ENCODE measurements at regions not wholly inside any gene's neighbourhood (a gene's known extent, or its start where the extent isn't known, plus 50 kb on each side); places are given as distances from the start of the nearest gene placed in this dataset.

DNA sequence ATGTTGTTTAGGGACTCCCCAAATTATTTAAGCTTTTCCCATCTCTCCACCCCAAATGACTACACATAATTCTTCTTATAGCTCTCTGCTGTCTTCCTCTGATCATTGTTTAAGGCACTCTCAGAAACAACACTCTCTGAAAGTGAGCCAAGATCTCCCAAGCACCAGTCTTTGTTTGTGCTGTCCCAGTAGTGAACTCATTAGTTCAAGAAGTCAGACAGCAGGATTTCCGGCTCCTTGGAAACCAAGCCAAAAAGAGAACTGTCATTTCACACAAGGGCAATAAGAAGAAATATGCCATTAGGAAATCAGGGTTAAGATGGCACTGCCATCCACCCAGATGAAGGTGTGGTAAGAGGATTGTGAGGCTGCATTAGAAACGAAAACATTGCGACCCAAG is 83.1 kb downstream of the FZD1 start:
- H4K91ac ChIP-seq (ENCODE audit: low read depth, low read length, poor library complexity), result no peak overlapping the region
- no peaks in the 10 kb centered on the region for H3K36me3 ChIP-seq (replicated peaks in 1 of 2; ENCODE audit: control insufficient read depth in 2 of 2, insufficient read depth in 2 of 2, low read length in 2 of 2)
- H4K8ac ChIP-seq (ENCODE audit: low read depth, low read length), result no peak overlapping the region
- H3K14ac ChIP-seq (ENCODE audit: low read length), result no peak overlapping the region
- no peak overlapping the region for H3K27ac ChIP-seq (replicated peaks; ENCODE audit: low read length)
- H3K4me3 ChIP-seq (ENCODE audit: low read length in 2 of 2), result no peak overlapping the region
- H2BK12ac ChIP-seq (ENCODE audit: low read length), result no peak overlapping the region
- no peaks in the 10 kb centered on the region for H3K27me3 ChIP-seq (ENCODE audit: control insufficient read depth in 3 of 3, insufficient read depth in 3 of 3, low read depth in 1 of 3, low read length in 3 of 3)
- DNase-seq (ENCODE audit: low spot score), result no peak
- no peaks in the 10 kb centered on the region for H3K9me3 ChIP-seq (replicated peaks in 1 of 2; ENCODE audit: control insufficient read depth in 2 of 2, insufficient read depth in 1 of 2, low read depth in 1 of 2, low read length in 2 of 2)
- H3K79me1 ChIP-seq (ENCODE audit: low read depth, low read length), result no peaks in the 10 kb centered on the region
- no peak overlapping the region for H2BK120ac ChIP-seq (ENCODE audit: low read depth, low read length)
- H2AK5ac ChIP-seq (ENCODE audit: low read depth, low read length), result no peak overlapping the region
- WGBS, 2 donors (ENCODE audit: extremely low coverage in 2 of 2, insufficient read length in 2 of 2, insufficient replicate concordance in 1 of 2), result no CpG with 5 or more reads among the region's 3 CpGs
- no peak overlapping the region for H3K4ac ChIP-seq (ENCODE audit: low read length)
- H2BK5ac ChIP-seq (ENCODE audit: low read length), result no peak overlapping the region
- H3K4me1 ChIP-seq (ENCODE audit: control insufficient read depth in 2 of 2, insufficient read depth in 1 of 2, low read depth in 1 of 2, low read length in 2 of 2), result peaks cover 3 to 17% of the 10 kb centered on the region in 2 donors
- H3K23ac ChIP-seq (ENCODE audit: low read depth, low read length, poor library complexity), result no peak overlapping the region
- H2BK15ac ChIP-seq (ENCODE audit: low read length), result no peak overlapping the region
- H2AFZ ChIP-seq (ENCODE audit: low read length), result peak overlapping the region; percentile 14
- no peak overlapping the region for H3K4me2 ChIP-seq (ENCODE audit: insufficient read depth, low read length, poor library complexity, severe bottlenecking)
- H3K18ac ChIP-seq (ENCODE audit: low read length), result no peak overlapping the region
- H3K9ac ChIP-seq (ENCODE audit: low read depth, low read length, poor library complexity), result no peak overlapping the region

DNA sequence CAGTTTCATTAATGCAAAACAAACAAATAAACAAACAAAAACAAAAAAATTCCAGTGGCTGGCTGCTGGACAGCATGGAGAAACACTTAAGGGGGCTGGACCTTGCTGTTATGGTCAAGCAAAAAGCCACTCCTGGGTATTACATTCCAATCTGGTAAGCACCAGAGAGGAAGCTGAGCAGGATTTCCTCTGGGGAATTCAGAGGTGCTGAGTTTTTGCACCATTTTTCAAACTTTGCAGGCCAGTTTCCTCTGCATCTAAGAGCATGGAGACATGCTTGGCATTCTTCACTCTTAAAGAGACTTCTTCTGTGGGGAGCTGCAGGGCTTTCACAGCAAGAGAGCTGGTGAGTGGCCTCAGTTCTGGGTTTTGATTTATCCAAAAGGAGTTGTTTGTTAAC is 84.5 kb downstream of the FZD1 start:
- Histone ChIP-seq H3K4ac (ENCODE audit: low read length) (no peak overlapping the region), H2AK5ac (ENCODE audit: low read depth, low read length) (no peak overlapping the region), H3K9ac (ENCODE audit: low read depth, low read length, poor library complexity) (no peak overlapping the region), H2BK5ac (ENCODE audit: low read length) (no peak overlapping the region), H3K4me3 (ENCODE audit: low read length in 2 of 2) (no peak overlapping the region), H4K91ac (ENCODE audit: low read depth, low read length, poor library complexity) (no peak overlapping the region), H3K4me2 (ENCODE audit: insufficient read depth, low read length, poor library complexity, severe bottlenecking) (no peak overlapping the region), H3K9me3 (replicated peaks in 1 of 2; ENCODE audit: control insufficient read depth in 2 of 2, insufficient read depth in 1 of 2, low read depth in 1 of 2, low read length in 2 of 2) (no peaks in the 10 kb centered on the region), H3K14ac (ENCODE audit: low read length) (no peak overlapping the region), H3K4me1 (ENCODE audit: control insufficient read depth in 2 of 2, insufficient read depth in 1 of 2, low read depth in 1 of 2, low read length in 2 of 2) (peaks cover 2 to 17% of the 10 kb centered on the region in 2 donors), H4K8ac (ENCODE audit: low read depth, low read length) (no peak overlapping the region), H2AFZ (ENCODE audit: low read length) (no peak overlapping the region), H3K27ac (replicated peaks; ENCODE audit: low read length) (no peak overlapping the region), H3K23ac (ENCODE audit: low read depth, low read length, poor library complexity) (no peak overlapping the region), H3K36me3 (replicated peaks in 1 of 2; ENCODE audit: control insufficient read depth in 2 of 2, insufficient read depth in 2 of 2, low read length in 2 of 2) (no peaks in the 10 kb centered on the region), H2BK15ac (ENCODE audit: low read length) (no peak overlapping the region), H3K27me3 (ENCODE audit: control insufficient read depth in 3 of 3, insufficient read depth in 3 of 3, low read depth in 1 of 3, low read length in 3 of 3) (no peaks in the 10 kb centered on the region), H3K79me1 (ENCODE audit: low read depth, low read length) (no peaks in the 10 kb centered on the region), H2BK12ac (ENCODE audit: low read length) (no peak overlapping the region), H3K18ac (ENCODE audit: low read length) (no peak overlapping the region), H2BK120ac (ENCODE audit: low read depth, low read length) (no peak overlapping the region)
- DNase-seq (ENCODE audit: low spot score), result no peak

DNA sequence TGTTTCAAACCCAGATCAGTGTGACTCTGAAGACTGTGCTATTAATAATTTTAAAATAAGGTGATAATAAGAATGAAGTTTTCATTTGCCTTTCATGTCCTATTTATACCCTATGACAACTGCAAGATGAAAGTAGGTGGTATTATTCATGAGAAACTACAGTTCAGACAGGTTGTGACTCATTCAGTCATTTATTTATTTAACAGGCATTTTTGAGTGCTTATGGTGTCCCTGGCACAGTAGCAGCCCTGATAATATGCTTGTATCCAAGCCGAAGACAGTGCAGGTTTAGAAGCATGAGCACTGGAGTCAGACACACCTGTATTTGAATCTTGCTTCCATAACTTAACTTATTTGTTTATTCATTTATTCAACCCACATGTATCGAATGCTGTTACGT is 87.1 kb downstream of the FZD1 start:
- H3K23ac ChIP-seq (ENCODE audit: low read depth, low read length, poor library complexity), result no peak overlapping the region
- H4K8ac ChIP-seq (ENCODE audit: low read depth, low read length), result no peak overlapping the region
- peaks cover 9 to 21% of the 10 kb centered on the region in 2 donors for H3K4me1 ChIP-seq (ENCODE audit: control insufficient read depth in 2 of 2, insufficient read depth in 1 of 2, low read depth in 1 of 2, low read length in 2 of 2)
- no peaks in the 10 kb centered on the region for H3K9me3 ChIP-seq (replicated peaks in 1 of 2; ENCODE audit: control insufficient read depth in 2 of 2, insufficient read depth in 1 of 2, low read depth in 1 of 2, low read length in 2 of 2)
- no peak overlapping the region for H2BK120ac ChIP-seq (ENCODE audit: low read depth, low read length)
- H2BK5ac ChIP-seq (ENCODE audit: low read length), result no peak overlapping the region
- no peak overlapping the region for H3K9ac ChIP-seq (ENCODE audit: low read depth, low read length, poor library complexity)
- no peak overlapping the region for H2BK12ac ChIP-seq (ENCODE audit: low read length)
- no peak overlapping the region for H2AFZ ChIP-seq (ENCODE audit: low read length)
- no peak overlapping the region for H3K4me3 ChIP-seq (ENCODE audit: low read length in 2 of 2)
- no CpG with 5 or more reads among the region's 3 CpGs for WGBS, 2 donors (ENCODE audit: extremely low coverage in 2 of 2, insufficient read length in 2 of 2, insufficient replicate concordance in 1 of 2)
- no peak overlapping the region for H3K14ac ChIP-seq (ENCODE audit: low read length)
- H3K27ac ChIP-seq (replicated peaks; ENCODE audit: low read length), result no peak overlapping the region
- no peaks in the 10 kb centered on the region for H3K79me1 ChIP-seq (ENCODE audit: low read depth, low read length)
- H2AK5ac ChIP-seq (ENCODE audit: low read depth, low read length), result no peak overlapping the region
- H2BK15ac ChIP-seq (ENCODE audit: low read length), result no peak overlapping the region
- no peak overlapping the region for H3K4me2 ChIP-seq (ENCODE audit: insufficient read depth, low read length, poor library complexity, severe bottlenecking)
- H3K36me3 ChIP-seq (replicated peaks in 1 of 2; ENCODE audit: control insufficient read depth in 2 of 2, insufficient read depth in 2 of 2, low read length in 2 of 2), result no peaks in the 10 kb centered on the region
- H3K18ac ChIP-seq (ENCODE audit: low read length), result no peak overlapping the region
- H3K4ac ChIP-seq (ENCODE audit: low read length), result no peak overlapping the region
- no peak for DNase-seq (ENCODE audit: low spot score)
- H4K91ac ChIP-seq (ENCODE audit: low read depth, low read length, poor library complexity), result no peak overlapping the region
- H3K27me3 ChIP-seq (ENCODE audit: control insufficient read depth in 3 of 3, insufficient read depth in 3 of 3, low read depth in 1 of 3, low read length in 3 of 3), result no peaks in the 10 kb centered on the region

DNA sequence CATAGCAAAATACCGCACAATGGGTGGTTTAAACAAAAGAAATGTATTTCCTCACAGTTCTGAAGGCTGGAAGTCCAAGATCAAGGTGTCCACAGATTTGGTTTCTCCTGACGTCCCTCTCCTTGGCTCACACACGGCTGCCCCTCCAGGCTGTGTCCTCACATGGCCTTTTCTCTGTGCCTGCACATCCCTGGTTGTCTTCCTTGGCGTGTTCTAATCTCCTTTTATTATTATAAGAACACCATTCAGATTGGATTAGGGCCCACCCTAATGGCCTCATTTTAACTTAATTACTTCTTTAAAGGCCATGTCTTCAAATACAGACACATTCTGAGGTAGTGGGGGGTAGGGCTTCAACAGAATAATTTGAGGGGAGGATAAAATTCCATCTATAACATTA is 87.9 kb downstream of the FZD1 start:
- Histone ChIP-seq H2BK12ac (ENCODE audit: low read length) (no peak overlapping the region), H3K18ac (ENCODE audit: low read length) (no peak overlapping the region), H2AK5ac (ENCODE audit: low read depth, low read length) (no peak overlapping the region), H3K23ac (ENCODE audit: low read depth, low read length, poor library complexity) (no peak overlapping the region), H3K14ac (ENCODE audit: low read length) (no peak overlapping the region), H3K9ac (ENCODE audit: low read depth, low read length, poor library complexity) (no peak overlapping the region), H3K27ac (replicated peaks; ENCODE audit: low read length) (no peak overlapping the region), H3K4me3 (ENCODE audit: low read length in 2 of 2) (no peak overlapping the region), H2BK5ac (ENCODE audit: low read length) (no peak overlapping the region), H2BK15ac (ENCODE audit: low read length) (no peak overlapping the region), H3K9me3 (replicated peaks in 1 of 2; ENCODE audit: control insufficient read depth in 2 of 2, insufficient read depth in 1 of 2, low read depth in 1 of 2, low read length in 2 of 2) (no peaks in the 10 kb centered on the region), H3K4me2 (ENCODE audit: insufficient read depth, low read length, poor library complexity, severe bottlenecking) (no peak overlapping the region), H3K36me3 (replicated peaks in 1 of 2; ENCODE audit: control insufficient read depth in 2 of 2, insufficient read depth in 2 of 2, low read length in 2 of 2) (no peaks in the 10 kb centered on the region), H3K79me1 (ENCODE audit: low read depth, low read length) (no peaks in the 10 kb centered on the region), H4K91ac (ENCODE audit: low read depth, low read length, poor library complexity) (no peak overlapping the region), H3K27me3 (ENCODE audit: control insufficient read depth in 3 of 3, insufficient read depth in 3 of 3, low read depth in 1 of 3, low read length in 3 of 3) (no peaks in the 10 kb centered on the region), H4K8ac (ENCODE audit: low read depth, low read length) (no peak overlapping the region), H2AFZ (ENCODE audit: low read length) (no peak overlapping the region), H3K4ac (ENCODE audit: low read length) (no peak overlapping the region), H2BK120ac (ENCODE audit: low read depth, low read length) (no peak overlapping the region), H3K4me1 (ENCODE audit: control insufficient read depth in 2 of 2, insufficient read depth in 1 of 2, low read depth in 1 of 2, low read length in 2 of 2) (peaks cover 9 to 14% of the 10 kb centered on the region in 2 donors)
- no peak for DNase-seq (ENCODE audit: low spot score)
- WGBS, 2 donors (ENCODE audit: extremely low coverage in 2 of 2, insufficient read length in 2 of 2, insufficient replicate concordance in 1 of 2), result no CpG with 5 or more reads among the region's 4 CpGs
